ENCODE measurements at regions not wholly inside any gene's neighbourhood (a gene's known extent, or its start where the extent isn't known, plus 50 kb on each side); places are given as distances from the start of the nearest gene placed in this dataset.

DNA sequence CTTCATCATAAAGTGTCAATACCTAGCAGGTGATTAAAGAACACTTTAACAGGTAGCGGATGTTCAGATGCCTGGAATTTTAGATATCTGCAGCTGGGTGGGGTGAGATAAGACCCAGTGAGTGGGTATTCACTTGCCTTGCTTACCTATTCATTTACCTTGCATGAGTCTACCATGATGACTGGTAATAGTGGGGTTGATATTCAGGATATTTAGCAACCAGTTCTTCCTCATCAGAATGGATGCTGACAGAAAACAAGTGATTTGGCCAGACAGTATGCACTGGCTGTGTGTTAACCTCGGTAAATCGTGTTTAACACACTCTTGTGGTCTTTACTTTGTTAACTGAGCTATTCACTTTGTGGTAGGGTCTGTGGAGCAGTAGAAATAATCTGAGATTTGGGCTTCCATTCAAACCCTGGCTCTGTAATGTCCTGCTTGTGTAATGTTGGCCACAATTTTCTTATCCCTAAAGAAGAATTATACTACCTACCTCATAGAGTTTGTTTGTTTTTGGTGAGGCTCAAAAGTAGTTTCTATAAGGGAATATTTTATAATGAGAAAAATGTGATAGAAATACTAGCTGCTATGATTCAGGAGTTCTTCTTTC is 391.9 kb upstream of the TBL1XR1 start:
- TF ChIP-seq SP1 (IDR thresholded peaks at IDR 0.05), result no peak
- TF ChIP-seq, protein P1, sequence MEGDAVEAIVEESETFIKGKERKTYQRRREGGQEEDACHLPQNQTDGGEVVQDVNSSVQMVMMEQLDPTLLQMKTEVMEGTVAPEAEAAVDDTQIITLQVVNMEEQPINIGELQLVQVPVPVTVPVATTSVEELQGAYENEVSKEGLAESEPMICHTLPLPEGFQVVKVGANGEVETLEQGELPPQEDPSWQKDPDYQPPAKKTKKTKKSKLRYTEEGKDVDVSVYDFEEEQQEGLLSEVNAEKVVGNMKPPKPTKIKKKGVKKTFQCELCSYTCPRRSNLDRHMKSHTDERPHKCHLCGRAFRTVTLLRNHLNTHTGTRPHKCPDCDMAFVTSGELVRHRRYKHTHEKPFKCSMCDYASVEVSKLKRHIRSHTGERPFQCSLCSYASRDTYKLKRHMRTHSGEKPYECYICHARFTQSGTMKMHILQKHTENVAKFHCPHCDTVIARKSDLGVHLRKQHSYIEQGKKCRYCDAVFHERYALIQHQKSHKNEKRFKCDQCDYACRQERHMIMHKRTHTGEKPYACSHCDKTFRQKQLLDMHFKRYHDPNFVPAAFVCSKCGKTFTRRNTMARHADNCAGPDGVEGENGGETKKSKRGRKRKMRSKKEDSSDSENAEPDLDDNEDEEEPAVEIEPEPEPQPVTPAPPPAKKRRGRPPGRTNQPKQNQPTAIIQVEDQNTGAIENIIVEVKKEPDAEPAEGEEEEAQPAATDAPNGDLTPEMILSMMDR (IDR thresholded peaks at IDR 0.05; ENCODE audit: low read depth, low read length, missing input control), result no peak
- no peak for TF ChIP-seq RAD21 (IDR thresholded peaks at IDR 0.05)
- no peak for TF ChIP-seq EGR1 (IDR thresholded peaks at IDR 0.05; ENCODE audit: low read depth in 2 of 2)
